ENCODE measurements at regions not wholly inside any gene's neighbourhood (a gene's known extent, or its start where the extent isn't known, plus 50 kb on each side); places are given as distances from the start of the nearest gene placed in this dataset.
A peak's percentile ranks its signal among the peaks of the same experiment; 100 is the strongest.
"Not testable (repeated sequence)": the region's sequence is repeated elsewhere in the genome, so short reads cannot be mapped to it uniquely, and the experiment has no call there.

DNA sequence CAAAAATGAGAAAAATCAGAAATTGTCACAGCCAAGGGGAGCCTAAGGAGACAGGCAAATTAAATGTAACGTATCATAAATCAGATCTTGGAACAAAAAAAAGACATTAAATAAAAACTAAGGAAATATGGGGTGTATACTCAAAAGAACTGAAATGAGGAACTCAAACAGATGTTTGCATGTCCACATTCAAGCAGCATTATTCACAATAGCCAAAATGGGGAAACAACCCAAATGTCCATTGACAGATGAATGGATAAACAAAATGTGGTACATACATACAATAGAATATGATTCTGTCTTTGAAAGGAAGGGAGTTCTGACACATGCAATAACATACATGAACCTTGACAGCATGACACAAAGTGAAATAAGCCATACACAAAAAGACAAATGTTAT, 155.8 kb upstream of the KLF7 start:
- ATAC-seq, result no peak
- DNase-seq (ENCODE audit: low spot score), result no peak

DNA sequence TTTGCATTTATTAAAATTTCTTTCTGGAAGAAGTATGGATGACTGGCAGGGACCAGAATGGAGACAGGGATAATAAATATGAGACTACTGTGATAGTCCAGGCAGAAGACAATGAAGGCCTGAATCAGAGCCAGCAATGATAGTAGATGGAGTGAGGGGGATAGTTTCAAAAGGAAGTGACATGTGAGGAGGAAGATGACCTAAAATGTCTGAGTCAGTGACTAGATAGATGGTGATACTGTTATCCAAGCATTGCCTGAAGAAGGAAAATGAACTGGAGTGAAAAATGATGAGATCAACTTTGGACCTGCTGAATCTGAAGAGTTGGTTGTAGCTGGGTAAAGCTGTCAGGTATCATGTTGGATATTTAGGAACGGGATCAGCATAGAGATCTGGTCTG, 158.3 kb upstream of the KLF7 start:
- no peak for DNase-seq (ENCODE audit: low spot score)
- no peak for ATAC-seq

GRCh38 chr2:207327513-207327912, 161.8 kb upstream of the KLF7 start:
- no peak for ATAC-seq
- no peak for DNase-seq (ENCODE audit: low spot score)

DNA sequence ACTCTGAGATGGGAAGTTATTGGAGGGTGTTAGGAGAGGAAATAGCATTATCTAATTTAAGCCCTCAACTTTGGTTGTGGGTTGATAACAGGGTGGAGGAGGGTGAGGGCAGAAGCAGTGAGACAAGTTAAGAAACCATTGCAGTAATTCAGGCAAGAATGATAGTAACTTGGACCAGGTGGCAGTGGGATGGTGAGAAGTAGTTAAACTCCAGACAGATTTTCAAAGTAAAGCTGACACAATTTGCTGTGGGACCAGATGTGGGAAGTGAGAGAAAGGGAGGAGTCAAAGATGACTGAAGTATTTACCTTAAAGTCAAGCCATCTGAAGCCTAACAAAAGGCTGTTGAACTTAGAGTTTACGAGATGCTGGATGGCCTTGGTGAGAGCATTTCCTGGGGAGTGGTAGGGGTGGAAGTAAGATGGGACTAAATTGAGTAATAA, 163.2 kb upstream of the KLF7 start:
- DNase-seq (ENCODE audit: low spot score) (no peak), ATAC-seq (no peak)

DNA sequence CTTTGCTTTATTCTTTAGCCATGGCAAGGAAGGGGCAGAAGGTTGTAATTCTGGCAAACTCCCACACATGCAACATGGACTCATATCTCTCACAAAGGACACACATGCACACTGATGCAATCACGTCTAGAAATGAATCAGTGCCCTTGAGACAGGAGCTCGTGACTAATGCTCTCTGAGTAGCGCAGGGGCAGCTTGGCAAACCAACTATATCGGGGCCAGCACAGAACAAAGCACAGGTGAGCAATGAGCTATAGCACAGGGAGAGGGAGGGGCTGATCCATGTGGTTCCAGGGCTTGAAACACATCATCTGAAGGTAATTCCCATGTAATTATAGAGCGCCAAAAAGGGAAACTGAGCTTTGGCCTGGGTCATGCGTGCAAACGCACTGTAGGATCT, 165.2 kb upstream of the KLF7 start:
- no peak for DNase-seq (ENCODE audit: low spot score)
- ATAC-seq, result no peak

GRCh38 chr2:207331674-207332073, 165.9 kb upstream of the KLF7 start:
- DNase-seq (ENCODE audit: low spot score), result no peak
- ATAC-seq, result no peak

GRCh38 chr2:207332480-207333212, 166.9 kb upstream of the KLF7 start:
- DNase-seq (ENCODE audit: low spot score), result no peak
- ATAC-seq, result no peak

- ATAC-seq, result no peak
- DNase-seq (ENCODE audit: low spot score), result no peak
Observed at GRCh38 chr2:207333599-207334300, 168.0 kb upstream of the KLF7 start.

- DNase-seq (ENCODE audit: low spot score) (no peak), ATAC-seq (no peak)
Observed at GRCh38 chr2:207334301-207334623, 168.5 kb upstream of the KLF7 start.

DNA sequence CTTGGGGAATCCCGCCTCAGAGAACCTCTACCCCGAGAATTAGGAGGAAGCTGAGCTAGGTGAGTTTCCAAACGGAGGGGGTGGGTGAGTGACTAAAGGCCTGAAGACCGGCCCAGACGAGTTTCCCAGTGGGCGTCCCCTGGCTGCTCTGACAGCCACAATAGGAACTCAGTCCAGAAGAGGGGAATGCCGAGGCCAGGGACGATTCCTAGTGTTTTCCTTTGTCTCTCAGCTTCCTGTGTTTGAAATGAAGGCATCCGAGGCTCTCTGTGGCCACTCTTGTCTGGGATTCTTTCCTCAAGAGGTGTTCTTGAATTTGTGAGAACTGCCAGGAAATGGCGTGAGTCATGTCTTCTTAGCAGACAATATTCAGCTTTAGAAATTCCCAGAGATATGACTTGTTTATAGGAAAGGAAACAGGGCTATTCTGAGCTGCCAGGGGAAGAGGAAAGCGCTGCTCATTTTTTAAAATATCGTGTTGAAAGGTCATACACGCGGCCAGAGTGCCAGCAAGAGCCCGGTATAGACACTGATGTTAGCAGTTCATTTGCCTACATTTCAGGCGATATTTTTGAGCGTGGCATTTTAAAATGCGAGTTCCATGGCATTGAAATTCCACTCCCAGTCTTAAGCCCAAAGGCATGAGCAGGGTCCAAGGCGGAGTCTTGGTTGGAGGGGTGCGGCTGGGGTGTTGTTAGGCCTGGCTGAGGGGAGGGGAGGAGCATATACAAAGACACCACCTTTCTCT, 169.1 kb upstream of the KLF7 start:
- no peak for DNase-seq (ENCODE audit: low spot score)
- ATAC-seq, result peak; percentile 70

- DNase-seq (ENCODE audit: low spot score) (no peak), ATAC-seq (no peak)
Observed at GRCh38 chr2:207337234-207338219, 171.8 kb upstream of the KLF7 start.

DNA sequence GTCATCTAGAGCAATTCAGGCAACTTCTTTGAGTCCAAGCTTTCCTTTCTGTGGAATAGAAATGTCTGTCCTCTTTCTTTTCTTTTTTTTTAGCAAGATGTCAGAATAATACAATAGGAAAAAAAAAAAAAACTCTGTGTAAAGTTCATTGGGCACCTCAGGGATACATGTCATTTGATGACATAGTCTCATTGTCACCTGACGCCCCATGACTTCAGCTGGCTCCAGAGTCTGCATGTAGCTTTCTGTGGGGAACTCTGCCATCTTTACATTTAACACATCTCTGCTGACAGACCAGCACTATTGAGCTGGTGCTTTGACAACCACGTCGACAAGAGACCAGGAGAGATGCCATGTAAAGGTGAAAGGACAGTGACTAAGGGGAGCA, 172.5 kb upstream of the KLF7 start:
- no peak for DNase-seq (ENCODE audit: low spot score)
- no peak for ATAC-seq

GRCh38 chr2:207338610-207339009, 172.9 kb upstream of the KLF7 start:
- ATAC-seq (no peak), DNase-seq (ENCODE audit: low spot score) (no peak)

- DNase-seq (ENCODE audit: low spot score) (no peak), ATAC-seq (no peak)
Observed at GRCh38 chr2:207341112-207341750, 175.5 kb upstream of the KLF7 start.

DNA sequence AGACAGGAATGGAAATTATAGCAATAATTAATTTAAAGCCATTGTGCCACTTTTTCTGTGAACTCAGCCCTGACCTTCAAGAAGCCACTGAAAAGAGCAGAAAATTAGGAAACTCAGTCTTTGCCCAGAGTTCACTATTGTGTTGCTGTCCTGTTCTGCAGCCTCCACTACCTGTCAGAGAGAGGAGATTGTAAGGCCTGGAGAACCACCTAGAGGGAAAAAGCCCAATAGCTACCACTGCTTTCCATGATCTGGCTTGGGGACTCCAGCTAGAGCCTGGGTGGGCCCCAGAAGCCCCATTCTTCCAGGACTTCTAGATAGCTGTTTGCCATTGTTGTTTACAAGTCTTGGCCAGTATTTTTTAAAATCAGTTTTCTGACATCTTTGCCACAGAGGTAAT, 176.1 kb upstream of the KLF7 start:
- DNase-seq (ENCODE audit: low spot score), result no peak
- ATAC-seq, result peak; percentile 31

- ATAC-seq; DNase-seq (ENCODE audit: low spot score): not testable (repeated sequence)
Observed at GRCh38 chr2:207344596-207345394, 179.0 kb upstream of the KLF7 start.

DNA sequence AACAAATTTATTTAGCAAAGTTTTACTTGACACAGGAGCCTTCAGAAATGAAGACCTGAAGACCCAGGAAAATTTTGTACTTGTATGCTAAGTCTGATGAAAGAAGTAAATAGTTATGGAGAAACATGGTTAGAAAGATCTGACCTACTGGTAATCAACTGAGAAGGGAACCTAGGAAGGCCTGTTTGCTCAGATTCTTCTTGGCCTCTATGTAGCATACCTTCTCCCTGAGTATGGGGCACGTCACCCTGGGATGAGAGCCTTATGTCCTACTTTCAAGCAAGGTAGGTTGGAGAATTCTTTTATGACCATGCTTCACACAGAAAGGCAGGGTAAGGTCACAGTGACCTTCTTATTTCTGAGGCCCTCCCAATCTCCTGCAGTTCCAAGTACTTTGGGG, 178.6 kb upstream of the CREB1 start:
- DNase-seq (ENCODE audit: low spot score), result no peak

DNA sequence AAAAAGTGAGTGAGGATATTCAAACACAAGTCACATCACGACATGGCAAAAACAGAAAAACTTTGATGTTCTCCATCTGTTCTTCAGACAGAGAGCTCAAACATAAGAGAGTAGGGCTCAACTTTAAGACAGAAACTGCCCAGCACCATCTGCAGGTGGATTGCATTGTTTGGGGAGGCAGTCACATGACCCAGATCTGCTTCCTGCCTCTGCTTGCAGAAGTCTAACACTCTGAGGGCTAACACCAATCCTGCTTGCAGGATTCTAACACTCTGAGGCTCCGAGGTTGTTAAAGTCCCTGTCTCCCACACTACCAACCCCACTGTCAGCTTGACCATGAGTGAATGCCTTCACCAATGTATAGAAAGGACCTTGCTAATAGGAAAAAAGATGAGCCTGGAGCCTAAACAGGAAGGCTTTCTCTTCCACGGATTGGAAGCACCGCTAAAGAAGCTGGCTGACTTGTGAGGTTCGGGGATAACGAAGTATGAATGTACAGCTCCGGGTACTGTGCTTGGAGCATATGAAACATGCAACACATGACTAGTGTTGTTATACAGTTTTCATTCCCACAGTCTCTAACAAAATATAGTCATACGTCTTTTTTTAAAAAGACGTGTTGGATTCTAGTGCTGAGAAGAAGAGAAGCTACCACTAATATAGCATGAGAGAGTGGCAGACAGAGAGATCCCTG, 176.6 kb upstream of the CREB1 start:
- no peak for DNase-seq (ENCODE audit: low spot score)
- ATAC-seq, result no peak

More for the DNA sequence above, 178.6 kb upstream of the CREB1 start:
- ATAC-seq, result no peak

GRCh38 chr2:207353836-207354235, 175.9 kb upstream of the CREB1 start:
- DNase-seq (ENCODE audit: low spot score) (no peak), ATAC-seq (no peak)
